ENCODE measurements at regions not wholly inside any gene's neighbourhood (a gene's known extent, or its start where the extent isn't known, plus 50 kb on each side); places are given as distances from the start of the nearest gene placed in this dataset.

DNA sequence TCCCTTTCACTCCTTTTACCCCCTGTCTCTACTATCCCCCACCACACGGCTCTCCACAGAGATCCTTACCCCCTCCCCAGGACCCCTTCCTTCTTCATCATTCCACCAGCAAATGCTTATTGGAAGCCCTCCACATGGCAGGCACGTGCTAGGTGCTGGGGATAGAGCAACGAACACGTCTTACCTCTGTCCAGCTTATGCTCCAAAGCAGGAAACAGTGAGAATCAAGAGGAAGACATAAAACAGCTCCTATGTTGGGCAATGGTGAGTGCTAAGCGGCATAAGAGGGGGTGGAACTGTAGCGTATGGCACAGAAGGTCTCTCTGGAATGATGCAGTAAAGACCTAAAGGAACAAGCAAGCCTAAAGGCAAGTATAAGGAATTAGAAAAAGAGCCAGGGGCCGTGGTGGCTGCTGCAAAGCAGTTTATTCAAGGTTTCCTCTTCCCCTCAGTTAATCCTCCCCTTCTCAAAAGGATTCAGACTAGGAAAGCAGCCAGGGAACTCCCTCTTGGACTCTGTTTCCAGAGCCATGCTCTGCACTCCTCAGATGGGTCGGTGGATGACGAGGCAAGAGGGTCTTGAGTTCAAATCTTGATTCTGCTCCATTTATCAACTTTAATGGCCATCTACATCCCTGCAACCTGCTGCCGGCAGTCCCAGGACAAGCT, 289.4 kb downstream of the FOXO1 start:
- H3K4me3 ChIP-seq (ENCODE audit: low read depth in 1 of 2, low read length in 2 of 2), result no peak overlapping the region
- H3K9me3 ChIP-seq (ENCODE audit: low read length), result no peaks in the 10 kb centered on the region
- peaks cover 6% of the 10 kb centered on the region for H3K4me1 ChIP-seq (ENCODE audit: insufficient read depth, low read length)
- no peaks in the 10 kb centered on the region for H3K27me3 ChIP-seq (ENCODE audit: control insufficient read depth in 1 of 2, insufficient read depth in 2 of 2, low read length in 2 of 2)
- no peaks in the 10 kb centered on the region for H3K36me3 ChIP-seq (ENCODE audit: insufficient read depth, low read length)
- no peak overlapping the region for H3K9ac ChIP-seq (ENCODE audit: low read length)
- H3K27ac ChIP-seq (ENCODE audit: low read depth, low read length), result no peak overlapping the region

DNA sequence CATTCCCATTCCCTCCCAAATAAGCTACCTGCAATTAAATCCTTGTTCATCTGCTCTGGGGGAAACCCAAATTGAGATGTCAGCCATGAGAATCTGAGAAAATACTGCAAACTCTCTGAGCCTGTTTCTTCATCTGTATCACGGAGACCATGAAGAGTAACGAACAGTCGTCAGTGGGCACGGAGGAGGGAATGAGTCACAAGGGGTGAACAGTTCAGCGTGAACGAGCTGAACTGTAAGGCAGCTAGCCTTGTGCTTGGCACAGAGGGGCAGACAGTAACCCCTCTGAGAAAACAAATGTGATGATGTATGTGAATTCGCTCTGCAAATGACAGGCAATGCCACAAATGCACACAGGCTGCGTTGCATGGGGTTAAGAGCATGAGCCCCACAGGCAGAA, 288.7 kb downstream of the FOXO1 start:
- H3K9ac ChIP-seq (ENCODE audit: low read length), result no peak overlapping the region
- H3K4me1 ChIP-seq (ENCODE audit: insufficient read depth, low read length), result peaks cover 6% of the 10 kb centered on the region
- no peak overlapping the region for H3K27ac ChIP-seq (ENCODE audit: low read depth, low read length)

DNA sequence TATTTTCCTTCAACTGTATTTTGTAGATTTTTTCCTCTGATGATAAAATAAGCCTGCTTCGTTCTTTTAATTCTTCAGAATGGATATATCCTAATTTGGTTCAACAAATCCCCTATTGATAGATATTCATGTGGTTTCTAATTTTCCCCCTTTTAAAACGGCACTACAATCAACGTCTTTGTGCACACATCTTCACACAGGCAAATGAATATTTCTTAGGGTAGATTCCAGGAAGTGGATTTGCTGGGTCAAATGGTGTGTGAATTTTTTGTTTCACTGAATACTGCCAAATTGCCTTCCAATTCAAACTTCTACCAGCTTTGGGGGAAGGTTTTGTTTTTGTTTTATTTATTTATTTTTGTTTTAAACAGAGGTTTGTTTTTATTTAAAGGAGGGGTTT, 287.2 kb downstream of the FOXO1 start:
- H3K4me1 ChIP-seq (ENCODE audit: insufficient read depth, low read length), result peaks cover 6% of the 10 kb centered on the region
- H3K9ac ChIP-seq (ENCODE audit: low read length), result no peak overlapping the region
- no peak overlapping the region for H3K4me3 ChIP-seq (ENCODE audit: low read depth in 1 of 2, low read length in 2 of 2)
- H3K36me3 ChIP-seq (ENCODE audit: insufficient read depth, low read length), result no peaks in the 10 kb centered on the region
- H3K27ac ChIP-seq (ENCODE audit: low read depth, low read length), result no peak overlapping the region
- H3K27me3 ChIP-seq (ENCODE audit: control insufficient read depth in 1 of 2, insufficient read depth in 2 of 2, low read length in 2 of 2), result no peaks in the 10 kb centered on the region
- no peaks in the 10 kb centered on the region for H3K9me3 ChIP-seq (ENCODE audit: low read length)

More for the DNA sequence above, 288.7 kb downstream of the FOXO1 start:
- Histone ChIP-seq H3K36me3 (ENCODE audit: insufficient read depth, low read length) (no peaks in the 10 kb centered on the region), H3K27me3 (ENCODE audit: control insufficient read depth in 1 of 2, insufficient read depth in 2 of 2, low read length in 2 of 2) (no peaks in the 10 kb centered on the region), H3K4me3 (ENCODE audit: low read depth in 1 of 2, low read length in 2 of 2) (no peak overlapping the region), H3K9me3 (ENCODE audit: low read length) (no peaks in the 10 kb centered on the region)

DNA sequence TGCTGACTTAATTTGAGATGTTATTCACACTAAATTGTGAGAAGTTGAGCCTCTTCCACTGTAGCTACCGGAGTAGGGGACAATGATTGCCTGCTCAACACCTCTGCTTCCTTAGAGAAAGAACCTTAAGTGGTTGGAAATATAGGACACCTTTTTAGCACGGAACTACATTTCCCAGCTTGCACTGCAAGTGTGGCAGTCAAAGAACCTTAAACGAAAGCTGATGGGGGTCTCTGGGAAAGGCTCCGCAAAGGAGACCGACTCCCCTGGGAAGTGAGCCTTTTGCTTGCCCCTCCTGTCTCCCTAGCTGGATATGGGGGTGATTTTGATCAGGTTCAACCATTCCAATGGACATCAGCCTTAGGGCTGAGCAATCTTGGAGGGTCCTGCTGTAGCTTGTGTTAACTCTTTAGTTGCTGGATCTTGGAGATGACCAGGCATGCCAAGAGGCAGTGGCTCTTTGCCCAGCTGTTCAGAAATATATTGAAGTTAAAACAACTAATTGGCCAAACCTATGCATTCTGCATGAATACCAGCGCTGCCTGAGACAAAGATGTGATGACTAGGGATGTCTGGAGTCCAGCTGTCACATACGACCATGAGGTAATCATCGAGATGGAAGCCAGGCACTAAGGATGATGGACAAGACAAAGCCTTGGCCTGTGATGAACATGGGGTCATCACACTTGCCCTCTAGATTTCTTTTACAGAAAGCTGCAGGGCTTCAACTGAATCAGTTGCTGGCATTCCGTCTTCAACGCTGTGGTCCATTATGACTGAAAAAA, 286.5 kb downstream of the FOXO1 start:
- H3K27ac ChIP-seq (ENCODE audit: low read depth, low read length), result no peak overlapping the region

DNA sequence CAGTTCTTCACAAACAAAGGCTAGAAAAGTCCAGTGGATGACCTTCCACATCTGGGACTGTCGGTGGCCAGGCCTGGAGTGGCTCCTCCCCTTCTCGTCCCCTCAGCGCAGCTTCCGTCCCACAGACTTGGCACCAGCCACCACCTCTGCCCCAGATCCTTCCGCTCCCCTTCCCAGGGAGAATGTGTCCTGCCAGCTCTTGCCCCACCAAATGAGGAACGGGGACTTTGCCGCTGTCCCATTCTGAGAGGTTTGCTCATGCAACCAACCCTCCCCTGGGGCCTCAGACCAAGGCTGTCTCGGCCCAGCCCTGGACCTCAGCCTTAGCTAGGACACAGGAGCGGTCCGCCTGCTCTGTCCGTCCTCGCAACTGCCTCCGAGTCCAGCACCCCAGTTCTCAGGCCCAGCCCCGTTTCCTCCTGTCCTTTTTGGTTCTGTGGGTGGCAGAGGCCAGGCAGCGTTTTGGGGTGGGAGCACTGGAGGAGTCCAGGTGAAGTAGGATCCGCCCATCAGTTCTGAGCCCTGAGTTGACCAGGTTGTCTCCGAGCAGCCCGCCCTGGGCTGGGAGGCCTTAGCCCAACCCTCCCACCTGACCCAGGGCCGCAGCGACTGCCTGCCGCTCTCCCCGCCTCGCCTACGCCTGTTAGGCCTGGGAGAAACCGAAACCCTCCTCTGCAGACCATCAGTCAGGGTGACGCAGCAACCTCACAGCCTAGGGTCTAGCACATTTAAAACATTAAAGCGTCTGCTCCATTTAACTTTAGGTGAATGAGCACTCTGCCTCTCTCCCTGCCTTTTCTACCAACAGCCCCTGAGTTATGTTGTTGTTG, 284.3 kb downstream of the FOXO1 start:
- no peaks in the 10 kb centered on the region for H3K36me3 ChIP-seq (ENCODE audit: insufficient read depth, low read length)
- no peak overlapping the region for H3K4me3 ChIP-seq (ENCODE audit: low read depth in 1 of 2, low read length in 2 of 2)
- no peaks in the 10 kb centered on the region for H3K9me3 ChIP-seq (ENCODE audit: low read length)
- no peak overlapping the region for H3K27ac ChIP-seq (ENCODE audit: low read depth, low read length)
- no peak overlapping the region for H3K9ac ChIP-seq (ENCODE audit: low read length)
- H3K27me3 ChIP-seq (ENCODE audit: control insufficient read depth in 1 of 2, insufficient read depth in 2 of 2, low read length in 2 of 2), result no peaks in the 10 kb centered on the region
- peaks cover under 1% of the 10 kb centered on the region for H3K4me1 ChIP-seq (ENCODE audit: insufficient read depth, low read length)

More for the DNA sequence above, 286.5 kb downstream of the FOXO1 start:
- H3K4me3 ChIP-seq (ENCODE audit: low read depth in 1 of 2, low read length in 2 of 2), result no peak overlapping the region
- H3K9ac ChIP-seq (ENCODE audit: low read length), result no peak overlapping the region
- peaks cover 6% of the 10 kb centered on the region for H3K4me1 ChIP-seq (ENCODE audit: insufficient read depth, low read length)
- H3K9me3 ChIP-seq (ENCODE audit: low read length), result no peaks in the 10 kb centered on the region
- no peaks in the 10 kb centered on the region for H3K27me3 ChIP-seq (ENCODE audit: control insufficient read depth in 1 of 2, insufficient read depth in 2 of 2, low read length in 2 of 2)
- H3K36me3 ChIP-seq (ENCODE audit: insufficient read depth, low read length), result no peaks in the 10 kb centered on the region

DNA sequence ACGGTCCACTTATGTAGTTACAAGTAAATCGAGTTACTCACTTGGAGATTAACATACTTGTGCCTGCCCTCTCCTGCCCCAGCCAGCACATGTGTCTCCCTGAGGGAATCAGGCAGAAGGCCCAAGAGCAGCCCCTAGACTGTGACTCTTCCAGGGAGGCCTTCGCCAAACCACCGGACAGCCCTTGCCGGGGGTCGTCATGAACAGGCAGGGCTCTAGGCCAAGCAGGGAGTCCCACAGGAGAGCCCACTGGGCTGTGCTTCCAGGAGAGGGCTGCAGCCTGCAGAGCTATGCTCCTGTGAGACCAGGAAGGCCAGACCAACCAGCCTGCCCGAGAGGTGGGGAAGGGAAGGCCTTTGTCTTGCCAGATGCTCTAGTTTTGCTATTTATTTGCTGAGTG, 283.3 kb downstream of the FOXO1 start:
- Histone ChIP-seq H3K9ac (ENCODE audit: low read length) (no peak overlapping the region), H3K4me3 (ENCODE audit: low read depth in 1 of 2, low read length in 2 of 2) (no peak overlapping the region), H3K27me3 (ENCODE audit: control insufficient read depth in 1 of 2, insufficient read depth in 2 of 2, low read length in 2 of 2) (no peaks in the 10 kb centered on the region), H3K36me3 (ENCODE audit: insufficient read depth, low read length) (no peaks in the 10 kb centered on the region), H3K4me1 (ENCODE audit: insufficient read depth, low read length) (no peaks in the 10 kb centered on the region), H3K9me3 (ENCODE audit: low read length) (no peaks in the 10 kb centered on the region), H3K27ac (ENCODE audit: low read depth, low read length) (no peak overlapping the region)

DNA sequence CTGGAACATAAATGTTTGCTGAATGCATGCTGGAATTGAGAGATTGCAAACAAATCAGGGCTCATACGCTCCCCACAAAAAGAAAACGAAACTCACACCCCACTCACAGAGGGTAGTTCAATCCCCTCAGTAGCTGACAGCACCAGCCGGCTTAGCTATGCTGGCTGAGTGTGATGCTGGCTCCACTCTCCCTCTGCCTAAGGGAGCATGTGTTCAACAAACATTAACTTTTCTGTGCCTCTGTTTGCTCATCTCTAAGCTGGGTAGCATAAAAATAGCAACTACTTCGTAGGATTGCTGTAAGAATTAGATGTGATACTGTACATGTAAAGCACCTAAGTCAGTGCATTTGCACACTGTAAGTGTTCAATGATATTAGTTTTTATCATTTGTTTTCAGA, 282.6 kb downstream of the FOXO1 start:
- Histone ChIP-seq H3K36me3 (ENCODE audit: insufficient read depth, low read length) (no peaks in the 10 kb centered on the region), H3K27ac (ENCODE audit: low read depth, low read length) (no peak overlapping the region), H3K9ac (ENCODE audit: low read length) (no peak overlapping the region), H3K27me3 (ENCODE audit: control insufficient read depth in 1 of 2, insufficient read depth in 2 of 2, low read length in 2 of 2) (no peaks in the 10 kb centered on the region), H3K4me3 (ENCODE audit: low read depth in 1 of 2, low read length in 2 of 2) (no peak overlapping the region), H3K9me3 (ENCODE audit: low read length) (no peaks in the 10 kb centered on the region), H3K4me1 (ENCODE audit: insufficient read depth, low read length) (no peaks in the 10 kb centered on the region)

DNA sequence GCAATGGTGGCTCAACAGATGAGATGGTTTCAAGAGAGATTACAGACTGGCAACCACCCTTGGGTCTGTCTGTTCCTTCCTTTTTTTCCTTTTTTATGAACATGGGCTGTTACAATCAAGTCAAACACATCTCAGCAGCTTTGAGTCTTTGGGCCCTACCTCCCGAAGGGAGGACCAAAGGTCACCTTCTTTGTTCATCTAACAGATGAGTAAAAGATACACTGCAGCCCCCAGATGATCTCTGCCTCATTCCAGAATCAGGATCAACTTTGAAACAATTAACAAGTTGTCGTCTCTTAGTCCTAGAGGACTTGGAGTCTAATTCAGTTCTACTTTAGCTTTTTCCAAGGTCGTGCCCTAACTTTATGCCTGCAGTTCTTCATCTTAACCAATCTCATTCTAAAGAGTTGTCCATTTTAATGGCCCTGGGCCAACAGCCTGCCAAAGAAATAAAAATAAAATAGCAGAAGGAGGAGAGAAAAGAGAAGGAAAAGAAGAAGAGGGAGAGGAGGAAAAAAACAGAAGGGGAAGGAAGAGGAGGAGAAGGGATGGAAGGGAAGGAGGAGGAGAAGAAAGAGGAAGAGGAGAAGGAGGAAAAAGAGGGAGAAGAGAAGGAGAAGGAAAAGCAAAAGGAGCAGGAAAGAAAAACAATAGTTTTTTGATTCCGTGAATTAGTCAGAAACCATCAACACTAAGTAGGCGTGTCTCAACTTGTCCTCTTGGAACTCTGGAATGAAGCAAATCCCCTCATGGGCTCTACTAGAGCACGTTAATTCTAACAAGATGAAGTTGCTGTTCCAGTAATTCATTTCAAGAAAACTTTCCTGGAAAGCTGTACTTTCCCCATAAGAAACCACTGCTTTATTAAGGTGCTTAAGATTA, 281.2 kb downstream of the FOXO1 start:
- Histone ChIP-seq H3K27me3 (ENCODE audit: control insufficient read depth in 1 of 2, insufficient read depth in 2 of 2, low read length in 2 of 2) (no peaks in the 10 kb centered on the region), H3K9me3 (ENCODE audit: low read length) (no peaks in the 10 kb centered on the region), H3K9ac (ENCODE audit: low read length) (no peak overlapping the region), H3K4me3 (ENCODE audit: low read depth in 1 of 2, low read length in 2 of 2) (no peak overlapping the region), H3K4me1 (ENCODE audit: insufficient read depth, low read length) (no peaks in the 10 kb centered on the region), H3K36me3 (ENCODE audit: insufficient read depth, low read length) (no peaks in the 10 kb centered on the region), H3K27ac (ENCODE audit: low read depth, low read length) (no peak overlapping the region)

DNA sequence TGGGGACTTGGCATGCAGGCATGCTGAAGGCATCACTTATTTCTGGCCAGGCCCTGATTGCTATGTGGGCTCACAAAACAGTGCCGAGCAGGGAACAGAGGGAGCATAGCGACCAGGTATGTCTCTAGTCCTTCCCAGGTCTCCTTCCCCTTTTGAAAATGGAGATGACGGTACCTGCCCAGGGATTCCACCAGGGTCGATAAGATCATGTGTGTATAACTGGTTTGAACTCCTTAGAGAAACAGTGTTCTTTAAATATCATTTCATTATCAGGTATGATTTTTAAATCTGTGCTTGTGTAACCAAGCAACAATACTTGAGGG, 280.6 kb downstream of the FOXO1 start:
- Histone ChIP-seq H3K4me1 (ENCODE audit: insufficient read depth, low read length) (no peaks in the 10 kb centered on the region), H3K27me3 (ENCODE audit: control insufficient read depth in 1 of 2, insufficient read depth in 2 of 2, low read length in 2 of 2) (no peaks in the 10 kb centered on the region), H3K27ac (ENCODE audit: low read depth, low read length) (no peak overlapping the region), H3K9ac (ENCODE audit: low read length) (no peak overlapping the region), H3K9me3 (ENCODE audit: low read length) (no peaks in the 10 kb centered on the region), H3K4me3 (ENCODE audit: low read depth in 1 of 2, low read length in 2 of 2) (no peak overlapping the region), H3K36me3 (ENCODE audit: insufficient read depth, low read length) (no peaks in the 10 kb centered on the region)

DNA sequence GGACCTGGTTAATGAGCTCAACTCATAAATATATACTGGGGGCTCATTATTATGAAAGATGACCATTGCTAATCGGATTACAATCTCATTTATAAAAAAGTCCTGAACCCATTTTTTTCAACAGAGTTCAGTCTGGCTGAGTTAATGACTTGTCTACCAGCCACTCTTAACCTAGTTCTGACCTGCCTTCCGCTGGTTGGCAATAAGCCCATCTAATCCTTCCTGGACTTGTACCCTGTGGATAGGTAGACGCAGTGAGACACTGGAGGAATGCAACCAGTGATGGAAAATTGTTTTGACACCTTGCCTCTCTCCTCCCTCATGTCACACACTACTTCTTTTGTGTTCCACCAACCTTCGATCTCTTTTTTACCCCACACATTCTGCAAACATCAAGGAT, 279.9 kb downstream of the FOXO1 start:
- Histone ChIP-seq H3K27me3 (ENCODE audit: control insufficient read depth in 1 of 2, insufficient read depth in 2 of 2, low read length in 2 of 2) (no peaks in the 10 kb centered on the region), H3K9ac (ENCODE audit: low read length) (no peak overlapping the region), H3K9me3 (ENCODE audit: low read length) (no peaks in the 10 kb centered on the region), H3K27ac (ENCODE audit: low read depth, low read length) (no peak overlapping the region), H3K4me1 (ENCODE audit: insufficient read depth, low read length) (peaks cover 5% of the 10 kb centered on the region), H3K4me3 (ENCODE audit: low read depth in 1 of 2, low read length in 2 of 2) (no peak overlapping the region), H3K36me3 (ENCODE audit: insufficient read depth, low read length) (no peaks in the 10 kb centered on the region)

DNA sequence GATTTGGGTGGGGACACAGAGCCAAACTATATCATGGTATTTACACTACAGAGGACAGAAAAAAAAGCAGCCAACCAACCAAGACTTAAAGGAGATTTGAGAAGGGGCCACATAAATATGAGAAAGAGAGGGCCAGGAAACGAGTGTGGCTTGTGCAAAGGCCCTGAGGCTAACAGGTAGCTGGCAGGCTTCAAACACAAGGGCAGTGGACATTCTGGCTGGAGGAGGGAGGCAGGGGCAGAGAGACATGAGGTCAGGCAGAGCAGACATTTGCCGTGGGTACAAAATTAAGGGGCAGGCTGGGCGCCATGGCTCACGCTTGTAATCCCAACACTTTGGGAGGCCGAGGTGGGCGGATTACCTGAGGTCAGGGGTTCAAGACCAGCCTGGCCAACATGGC, 278.7 kb downstream of the FOXO1 start:
- H3K4me3 ChIP-seq (ENCODE audit: low read depth in 1 of 2, low read length in 2 of 2), result no peak overlapping the region
- H3K36me3 ChIP-seq (ENCODE audit: insufficient read depth, low read length), result no peaks in the 10 kb centered on the region
- H3K27me3 ChIP-seq (ENCODE audit: control insufficient read depth in 1 of 2, insufficient read depth in 2 of 2, low read length in 2 of 2), result no peaks in the 10 kb centered on the region
- H3K9ac ChIP-seq (ENCODE audit: low read length), result no peak overlapping the region
- no peak overlapping the region for H3K27ac ChIP-seq (ENCODE audit: low read depth, low read length)
- peaks cover 10% of the 10 kb centered on the region for H3K4me1 ChIP-seq (ENCODE audit: insufficient read depth, low read length)
- no peaks in the 10 kb centered on the region for H3K9me3 ChIP-seq (ENCODE audit: low read length)

All from muscle layer of colon (tissue), 2 donors.